IPS-11a (cell line): ENCODE measurements at regions not wholly inside any gene's neighbourhood (a gene's known extent, or its start where the extent isn't known, plus 50 kb on each side); places are given as distances from the start of the nearest gene placed in this dataset.
"Not testable (repeated sequence)": the region's sequence is repeated elsewhere in the genome, so short reads cannot be mapped to it uniquely, and the experiment has no call there.

ENCODE experiments used
- H3K4me3 ChIP-seq: one replicate; pipeline ENCODE4 v1.5.1; 2013; ENCODE audit warnings: low read depth, low read length, control low read depth

DNA sequence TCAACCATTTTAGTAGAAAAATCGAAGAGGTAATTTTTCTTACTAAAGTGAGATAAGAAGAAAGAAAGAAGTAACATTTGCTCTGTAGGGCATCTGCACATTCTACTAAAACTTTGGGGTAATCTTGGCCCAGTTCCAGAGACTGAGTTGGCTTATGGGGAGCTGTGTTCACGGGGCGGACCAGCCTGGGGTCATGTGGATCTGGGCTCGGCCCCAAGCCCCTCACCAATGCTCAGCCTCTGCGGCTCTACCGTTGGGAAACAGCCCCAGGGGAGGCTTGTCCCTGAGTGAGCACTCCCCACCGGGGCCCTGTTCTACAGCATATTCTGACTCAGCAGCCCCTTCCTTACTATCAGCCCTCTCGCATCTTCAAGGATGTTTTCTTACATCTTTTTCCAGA lies 132.3 kb downstream of the RTP5 start:
- H3K4me3 ChIP-seq, result no peak overlapping the region

GRCh38 chr2:242002944-242003343 lies 133.4 kb downstream of the RTP5 start:
- no peak overlapping the region for H3K4me3 ChIP-seq

- H3K4me3 ChIP-seq, result no peak overlapping the region
Measured at GRCh38 chr2:242004223-242004901, 134.8 kb downstream of the RTP5 start.

GRCh38 chr2:242004902-242005230 lies 135.3 kb downstream of the RTP5 start:
- H3K4me3 ChIP-seq, result no peak overlapping the region

DNA sequence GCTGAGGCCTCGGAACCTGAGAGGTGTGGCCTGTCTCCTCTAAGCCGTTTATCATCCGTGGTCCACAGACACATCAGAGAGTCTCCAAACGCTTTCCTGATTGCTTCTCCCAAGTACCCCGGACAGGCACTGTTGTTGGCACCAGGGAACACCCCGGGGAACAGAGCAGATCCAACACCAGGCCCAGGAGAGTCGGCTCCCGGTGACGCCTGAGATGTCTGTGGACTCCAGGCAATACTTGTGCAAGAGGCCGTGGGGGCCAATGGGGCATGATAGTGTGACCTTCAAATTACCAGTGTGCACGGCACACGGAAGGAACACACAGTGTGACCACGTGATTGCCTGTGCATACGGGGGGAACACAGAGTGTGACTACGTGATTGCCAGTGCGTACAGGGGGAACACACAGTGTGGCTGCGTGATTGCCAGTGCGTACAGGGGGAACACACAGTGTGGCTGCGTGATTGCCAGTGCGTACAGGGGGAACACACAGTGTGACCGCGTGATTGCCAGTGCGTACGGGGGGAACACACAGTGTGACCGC lies 136.6 kb downstream of the RTP5 start:
- H3K4me3 ChIP-seq, result not testable (repeated sequence)

DNA sequence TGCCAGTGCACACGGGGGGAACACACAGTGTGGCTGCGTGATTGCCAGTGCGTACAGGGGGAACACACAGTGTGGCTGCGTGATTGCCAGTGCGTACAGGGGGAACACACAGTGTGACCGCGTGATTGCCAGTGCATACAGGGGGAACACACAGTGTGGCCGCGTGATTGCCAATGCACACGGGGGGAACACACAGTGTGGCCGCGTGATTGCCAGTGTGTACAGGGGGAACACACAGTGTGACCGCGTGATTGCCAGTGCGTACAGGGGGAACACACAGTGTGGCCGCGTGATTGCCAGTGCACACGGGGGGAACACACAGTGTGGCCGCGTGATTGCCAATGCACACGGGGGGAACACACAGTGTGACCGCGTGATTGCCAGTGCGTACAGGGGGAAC lies 139.4 kb downstream of the RTP5 start:
- not testable (repeated sequence) for H3K4me3 ChIP-seq

DNA sequence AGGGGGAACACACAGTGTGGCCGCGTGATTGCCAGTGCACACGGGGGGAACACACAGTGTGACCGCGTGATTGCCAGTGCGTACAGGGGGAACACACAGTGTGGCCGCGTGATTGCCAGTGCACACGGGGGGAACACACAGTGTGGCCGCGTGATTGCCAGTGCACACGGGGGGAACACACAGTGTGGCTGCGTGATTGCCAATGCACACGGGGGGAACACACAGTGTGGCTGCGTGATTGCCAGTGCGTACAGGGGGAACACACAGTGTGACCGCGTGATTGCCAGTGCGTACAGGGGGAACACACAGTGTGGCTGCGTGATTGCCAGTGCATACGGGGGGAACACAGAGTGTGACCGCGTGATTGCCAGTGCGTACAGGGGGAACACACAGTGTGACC lies 140.3 kb downstream of the RTP5 start:
- not testable (repeated sequence) for H3K4me3 ChIP-seq

- not testable (repeated sequence) for H3K4me3 ChIP-seq
Measured at GRCh38 chr2:242010252-242011166, 141.0 kb downstream of the RTP5 start.

- H3K4me3 ChIP-seq, result no peak overlapping the region
Measured at GRCh38 chr2:242011167-242011513, 141.6 kb downstream of the RTP5 start.

DNA sequence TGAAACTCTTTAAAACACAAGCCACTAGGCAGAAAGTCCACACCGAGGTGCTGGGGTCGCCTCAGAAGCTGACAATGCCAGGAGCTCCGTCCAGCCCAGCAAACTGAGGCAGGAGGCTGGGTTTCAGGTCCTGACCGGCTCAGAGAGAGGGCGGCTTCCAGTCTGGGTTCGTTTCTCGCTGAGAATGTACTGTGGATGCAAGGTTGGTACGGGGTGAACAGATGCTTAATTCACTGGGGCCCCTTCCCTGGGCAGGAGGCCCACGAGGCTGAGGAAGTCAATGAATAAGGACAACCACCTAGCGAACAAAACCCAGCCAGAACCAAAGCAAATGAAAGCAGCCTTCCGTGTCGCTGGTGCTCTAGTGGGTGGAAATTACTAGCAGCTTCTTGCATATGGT lies 142.0 kb downstream of the RTP5 start:
- no peak overlapping the region for H3K4me3 ChIP-seq

- H3K4me3 ChIP-seq, result no peak overlapping the region
Measured at GRCh38 chr2:242011991-242012764, 142.6 kb downstream of the RTP5 start.

GRCh38 chr2:242012956-242013764 lies 143.6 kb downstream of the RTP5 start:
- H3K4me3 ChIP-seq, result no peak overlapping the region

DNA sequence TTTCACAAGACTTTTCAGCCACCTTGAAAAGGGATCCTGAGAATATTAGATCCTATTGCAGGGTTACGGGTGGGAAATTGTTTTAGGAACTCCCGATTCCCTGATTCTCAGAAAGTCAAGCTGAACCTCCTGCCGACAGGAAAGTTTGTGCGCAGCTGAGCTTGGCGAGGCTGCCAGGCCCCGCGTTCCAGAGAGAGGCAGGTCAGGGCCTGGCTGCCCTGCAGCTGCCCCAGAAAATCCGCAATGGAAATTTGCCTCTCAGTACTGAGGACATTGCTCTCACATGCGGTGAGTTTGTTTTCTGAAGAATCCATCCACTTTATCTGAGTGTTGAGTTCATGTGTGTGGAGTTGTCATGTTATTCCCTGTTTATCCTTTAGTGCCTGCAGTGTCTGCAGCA lies 144.2 kb downstream of the RTP5 start:
- H3K4me3 ChIP-seq, result no peak overlapping the region

GRCh38 chr2:242015108-242016065 lies 145.9 kb downstream of the RTP5 start:
- no peak overlapping the region for H3K4me3 ChIP-seq

DNA sequence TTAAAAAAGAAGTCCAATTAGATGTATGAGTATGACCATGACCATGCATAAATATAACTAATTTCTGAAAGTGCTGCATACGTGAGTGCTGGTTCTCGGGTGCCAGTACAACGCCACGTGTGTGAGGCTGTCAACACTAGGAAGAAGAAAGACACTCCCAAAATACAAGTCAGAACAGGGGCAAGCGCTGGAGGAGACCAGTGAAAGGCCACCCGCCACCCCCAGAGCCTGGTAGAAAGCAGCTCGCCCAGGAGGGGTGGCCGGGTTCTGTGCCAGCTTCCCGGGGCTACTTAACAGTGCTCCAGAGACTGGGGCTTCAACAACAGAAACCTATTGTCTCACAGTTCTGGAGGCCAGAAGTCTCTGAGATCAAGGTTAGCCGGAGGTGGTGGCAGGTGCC lies 147.6 kb downstream of the RTP5 start:
- no peak overlapping the region for H3K4me3 ChIP-seq

DNA sequence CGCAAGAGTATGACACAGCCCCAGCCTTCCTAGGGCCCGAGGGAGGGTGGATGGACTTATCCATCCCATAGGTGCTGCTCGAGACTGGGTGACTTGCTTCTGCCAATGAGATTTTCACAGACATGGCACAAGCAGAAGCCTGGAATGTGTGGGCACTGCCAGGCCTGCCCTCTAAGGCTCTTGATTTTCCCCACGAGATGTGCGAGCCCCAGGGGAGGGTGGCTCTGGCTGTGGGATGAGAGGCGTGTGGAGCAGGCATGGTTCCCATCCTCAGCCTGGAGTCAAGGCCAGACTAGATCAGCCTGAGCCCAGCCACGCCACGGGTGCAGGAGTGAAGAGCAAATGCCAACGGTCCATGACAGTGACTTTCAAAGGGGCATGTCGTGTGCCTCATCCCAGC lies 148.9 kb downstream of the RTP5 start:
- H3K4me3 ChIP-seq, result not testable (repeated sequence)

GRCh38 chr2:242019344-242019743 lies 149.8 kb downstream of the RTP5 start:
- no peak overlapping the region for H3K4me3 ChIP-seq

- H3K4me3 ChIP-seq, result no peak overlapping the region
Measured at GRCh38 chr2:242020196-242021004, 150.9 kb downstream of the RTP5 start.
